ENCODE measurements at regions not wholly inside any gene's neighbourhood (a gene's known extent, or its start where the extent isn't known, plus 50 kb on each side); places are given as distances from the start of the nearest gene placed in this dataset.

- Histone ChIP-seq H3K4me3 (ENCODE audit: low read length) (no peak overlapping the region), H3K4me1 (ENCODE audit: control insufficient read depth in 2 of 2, insufficient read depth in 2 of 2, low read length in 2 of 2) (no peaks in the 10 kb centered on the region), H3K36me3 (ENCODE audit: control insufficient read depth in 2 of 3, insufficient read depth in 3 of 3, low read length in 3 of 3) (no peaks in the 10 kb centered on the region), H3K9me3 (ENCODE audit: control insufficient read depth in 2 of 3, low read length in 3 of 3) (no peaks in the 10 kb centered on the region), H3K27ac (ENCODE audit: low read depth, low read length) (no peak overlapping the region), H3K27me3 (ENCODE audit: control insufficient read depth in 2 of 2, insufficient read depth in 2 of 2, low read length in 2 of 2) (no peaks in the 10 kb centered on the region)
- H3K4me3 Mint-ChIP-seq, result no peak overlapping the region
- peaks cover 0 to 1% (median 0%) of the 10 kb centered on the region in 11 donors for H3K9me3 Mint-ChIP-seq
- ChIA-PET POLR2A (no interaction called here), CTCF (no interaction called here)
- ATAC-seq, result no peak
- H3K36me3 Mint-ChIP-seq, result peaks cover 0 to 1% (median under 1%) of the 10 kb centered on the region in 5 donors
- intact Hi-C loops (cut with micrococcal nuclease), result no loop called here
- H3K27ac Mint-ChIP-seq, result no peak overlapping the region
- DNase-seq, result no peak
- peaks cover 0 to 8% (median 0%) of the 10 kb centered on the region in 7 donors for H3K4me1 Mint-ChIP-seq
- H3K27me3 Mint-ChIP-seq, result peaks cover 0 to 30% (median 0%) of the 10 kb centered on the region in 5 donors
Observed at GRCh38 chr1:24257373-24257772, 61.8 kb upstream of the GRHL3 start.

DNA sequence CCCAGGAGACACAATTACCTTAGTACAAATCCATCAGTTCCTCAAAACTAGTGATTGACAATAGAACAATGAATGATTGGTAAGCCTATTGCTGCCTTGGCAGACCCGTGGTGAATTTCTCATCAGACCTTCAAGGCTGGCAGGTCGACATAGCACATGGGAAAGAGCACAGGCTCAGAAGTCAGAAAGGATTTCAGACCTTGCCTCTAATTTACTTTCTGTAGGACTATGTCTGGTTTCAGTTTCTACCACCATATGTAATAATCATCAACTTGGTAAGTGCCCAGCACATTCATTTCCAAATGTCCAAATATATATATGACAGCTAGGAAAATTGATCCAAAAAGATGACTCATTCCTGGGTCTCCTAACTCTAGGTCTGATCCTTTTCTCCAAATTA is 62.5 kb upstream of the GRHL3 start:
- Mint-ChIP-seq H3K36me3 (no peaks in the 10 kb centered on the region), H3K9me3 (no peaks in the 10 kb centered on the region), H3K27ac (no peak overlapping the region), H3K4me1 (peaks cover 0 to 8% (median 0%) of the 10 kb centered on the region in 7 donors), H3K27me3 (peaks cover 0 to 29% (median 0%) of the 10 kb centered on the region in 5 donors), H3K4me3 (no peak overlapping the region)
- no peaks in the 10 kb centered on the region for H3K36me3 ChIP-seq (ENCODE audit: control insufficient read depth in 2 of 3, insufficient read depth in 3 of 3, low read length in 3 of 3)
- H3K9me3 ChIP-seq (ENCODE audit: control insufficient read depth in 2 of 3, low read length in 3 of 3), result no peaks in the 10 kb centered on the region
- H3K27me3 ChIP-seq (ENCODE audit: control insufficient read depth in 2 of 2, insufficient read depth in 2 of 2, low read length in 2 of 2), result no peaks in the 10 kb centered on the region
- intact Hi-C loops (cut with micrococcal nuclease), result no loop called here
- POLR2A ChIA-PET, result no interaction called here
- CTCF ChIA-PET, result no interaction called here
- no peak overlapping the region for H3K27ac ChIP-seq (ENCODE audit: low read depth, low read length)
- no peak overlapping the region for H3K4me3 ChIP-seq (ENCODE audit: low read length)
- DNase-seq (no peak), ATAC-seq (no peak)
- H3K4me1 ChIP-seq (ENCODE audit: control insufficient read depth in 2 of 2, insufficient read depth in 2 of 2, low read length in 2 of 2), result no peaks in the 10 kb centered on the region

GRCh38 chr1:24255226-24255625 is 63.9 kb upstream of the GRHL3 start:
- no peaks in the 10 kb centered on the region for H3K9me3 ChIP-seq (ENCODE audit: control insufficient read depth in 2 of 3, low read length in 3 of 3)
- intact Hi-C loops (cut with micrococcal nuclease), result no loop called here
- Mint-ChIP-seq H3K4me3 (no peak overlapping the region), H3K4me1 (peaks cover 0 to 6% (median 0%) of the 10 kb centered on the region in 7 donors), H3K36me3 (no peaks in the 10 kb centered on the region), H3K9me3 (no peaks in the 10 kb centered on the region), H3K27me3 (peaks cover 0 to 21% (median 0%) of the 10 kb centered on the region in 5 donors), H3K27ac (no peak overlapping the region)
- ChIA-PET POLR2A (no interaction called here), CTCF (no interaction called here)
- H3K27me3 ChIP-seq (ENCODE audit: control insufficient read depth in 2 of 2, insufficient read depth in 2 of 2, low read length in 2 of 2), result no peaks in the 10 kb centered on the region
- no peaks in the 10 kb centered on the region for H3K4me1 ChIP-seq (ENCODE audit: control insufficient read depth in 2 of 2, insufficient read depth in 2 of 2, low read length in 2 of 2)
- no peak for DNase-seq
- no peak overlapping the region for H3K27ac ChIP-seq (ENCODE audit: low read depth, low read length)
- ATAC-seq, result no peak
- H3K36me3 ChIP-seq (ENCODE audit: control insufficient read depth in 2 of 3, insufficient read depth in 3 of 3, low read length in 3 of 3), result no peaks in the 10 kb centered on the region
- H3K4me3 ChIP-seq (ENCODE audit: low read length), result no peak overlapping the region

GRCh38 chr1:24254783-24255182 is 64.4 kb upstream of the GRHL3 start:
- Mint-ChIP-seq H3K36me3 (no peaks in the 10 kb centered on the region), H3K4me3 (no peak overlapping the region), H3K27me3 (peaks cover 0 to 18% (median 0%) of the 10 kb centered on the region in 5 donors), H3K9me3 (no peaks in the 10 kb centered on the region), H3K27ac (no peak overlapping the region), H3K4me1 (peaks cover 0 to 6% (median 0%) of the 10 kb centered on the region in 7 donors)
- Histone ChIP-seq H3K4me3 (ENCODE audit: low read length) (no peak overlapping the region), H3K36me3 (ENCODE audit: control insufficient read depth in 2 of 3, insufficient read depth in 3 of 3, low read length in 3 of 3) (no peaks in the 10 kb centered on the region), H3K27me3 (ENCODE audit: control insufficient read depth in 2 of 2, insufficient read depth in 2 of 2, low read length in 2 of 2) (no peaks in the 10 kb centered on the region), H3K27ac (ENCODE audit: low read depth, low read length) (no peak overlapping the region), H3K4me1 (ENCODE audit: control insufficient read depth in 2 of 2, insufficient read depth in 2 of 2, low read length in 2 of 2) (no peaks in the 10 kb centered on the region), H3K9me3 (ENCODE audit: control insufficient read depth in 2 of 3, low read length in 3 of 3) (no peaks in the 10 kb centered on the region)
- ChIA-PET POLR2A (no interaction called here), CTCF (interaction anchor here (0.6 kb wide), 1 partner anchor 70 kb away, joined by 3 read pairs; no protein-coding TSS in a partner anchor)
- DNase-seq (no peak), ATAC-seq (no peak)
- intact Hi-C loops (cut with micrococcal nuclease), result no loop called here

DNA sequence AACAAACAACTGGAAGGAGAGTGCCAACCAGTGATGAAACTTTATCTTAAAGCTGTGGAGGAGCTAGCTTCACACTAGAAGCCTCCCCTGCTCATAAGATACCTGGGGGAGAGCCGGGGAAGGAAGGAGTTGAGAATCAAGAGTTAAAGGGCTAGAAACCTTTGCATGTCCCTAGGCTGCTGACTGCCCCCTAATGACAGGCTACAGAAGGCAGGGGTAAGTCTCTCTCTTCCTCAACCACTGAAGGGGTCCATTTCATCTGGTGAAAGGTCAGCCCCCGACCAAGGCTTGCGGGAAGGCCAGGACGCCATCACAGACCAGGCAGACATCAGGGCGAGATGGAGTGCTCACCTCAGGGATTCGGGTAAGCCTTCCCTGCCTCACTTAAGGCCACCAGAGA is 65.6 kb upstream of the GRHL3 start:
- ChIA-PET CTCF (no interaction called here), POLR2A (no interaction called here)
- H3K4me1 ChIP-seq (ENCODE audit: control insufficient read depth in 2 of 2, insufficient read depth in 2 of 2, low read length in 2 of 2), result no peaks in the 10 kb centered on the region
- H3K4me3 ChIP-seq (ENCODE audit: low read length), result no peak overlapping the region
- intact Hi-C loops (cut with micrococcal nuclease), result no loop called here
- Mint-ChIP-seq H3K4me3 (no peak overlapping the region), H3K27ac (no peak overlapping the region), H3K27me3 (peaks cover 0 to 19% (median under 1%) of the 10 kb centered on the region in 5 donors), H3K4me1 (peaks cover 0 to 6% (median 0%) of the 10 kb centered on the region in 7 donors), H3K36me3 (no peaks in the 10 kb centered on the region), H3K9me3 (no peaks in the 10 kb centered on the region)
- no peaks in the 10 kb centered on the region for H3K36me3 ChIP-seq (ENCODE audit: control insufficient read depth in 2 of 3, insufficient read depth in 3 of 3, low read length in 3 of 3)
- H3K9me3 ChIP-seq (ENCODE audit: control insufficient read depth in 2 of 3, low read length in 3 of 3), result no peaks in the 10 kb centered on the region
- no peaks in the 10 kb centered on the region for H3K27me3 ChIP-seq (ENCODE audit: control insufficient read depth in 2 of 2, insufficient read depth in 2 of 2, low read length in 2 of 2)
- DNase-seq, result no peak
- no peak overlapping the region for H3K27ac ChIP-seq (ENCODE audit: low read depth, low read length)
- ATAC-seq, result no peak

DNA sequence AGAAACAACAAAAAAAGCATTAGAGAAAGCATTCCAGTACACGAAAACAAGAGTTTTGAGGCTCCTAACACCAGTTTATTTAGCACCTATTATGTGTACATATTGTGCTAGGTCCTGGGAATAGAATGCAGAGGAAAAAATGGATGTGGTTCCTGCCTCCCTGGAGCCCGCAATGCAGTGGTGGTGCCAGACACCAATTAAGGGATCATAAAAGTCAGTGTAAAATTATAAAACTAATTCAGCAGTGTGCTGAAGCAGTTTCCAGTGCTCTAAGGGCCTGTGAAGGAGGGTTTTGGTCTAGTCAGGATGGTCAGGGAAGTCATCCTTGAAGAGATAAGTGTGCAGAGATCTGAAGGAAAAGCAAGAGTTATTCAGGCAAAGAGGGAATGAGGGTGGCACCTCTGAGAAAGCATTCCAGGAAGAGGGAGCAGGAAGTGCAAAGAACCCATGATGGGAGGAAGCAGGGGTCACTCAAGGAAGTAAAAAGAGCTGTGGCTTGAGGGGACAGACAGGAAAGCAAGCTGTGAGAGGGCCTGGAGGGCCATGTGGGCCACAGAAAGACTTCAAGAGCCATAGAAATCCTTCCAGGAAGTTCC is 65.2 kb upstream of the IFNLR1 start:
- H3K9me3 Mint-ChIP-seq, result no peaks in the 10 kb centered on the region
- no peaks in the 10 kb centered on the region for H3K9me3 ChIP-seq (ENCODE audit: control insufficient read depth in 2 of 3, low read length in 3 of 3)
- DNase-seq (no peak), ATAC-seq (no peak)
- ChIA-PET CTCF (no interaction called here), POLR2A (no interaction called here)
- no peak overlapping the region for H3K4me3 Mint-ChIP-seq
- no peak overlapping the region for H3K4me3 ChIP-seq (ENCODE audit: low read length)
- peaks cover 0 to 12% (median 0%) of the 10 kb centered on the region in 5 donors for H3K27me3 Mint-ChIP-seq
- intact Hi-C loops (cut with micrococcal nuclease), result no loop called here
- H3K4me1 ChIP-seq (ENCODE audit: control insufficient read depth in 2 of 2, insufficient read depth in 2 of 2, low read length in 2 of 2), result no peaks in the 10 kb centered on the region
- H3K4me1 Mint-ChIP-seq, result peaks cover 0 to 6% (median 0%) of the 10 kb centered on the region in 7 donors
- peak overlapping the region in 1 of 9 donors; percentile 5 for H3K27ac Mint-ChIP-seq
- H3K36me3 Mint-ChIP-seq, result no peaks in the 10 kb centered on the region
- no peaks in the 10 kb centered on the region for H3K36me3 ChIP-seq (ENCODE audit: control insufficient read depth in 2 of 3, insufficient read depth in 3 of 3, low read length in 3 of 3)
- H3K27me3 ChIP-seq (ENCODE audit: control insufficient read depth in 2 of 2, insufficient read depth in 2 of 2, low read length in 2 of 2), result no peaks in the 10 kb centered on the region
- H3K27ac ChIP-seq (ENCODE audit: low read depth, low read length), result no peak overlapping the region

GRCh38 chr1:24251501-24251900 is 64.4 kb upstream of the IFNLR1 start:
- no peaks in the 10 kb centered on the region for H3K27me3 ChIP-seq (ENCODE audit: control insufficient read depth in 2 of 2, insufficient read depth in 2 of 2, low read length in 2 of 2)
- no peaks in the 10 kb centered on the region for H3K4me1 ChIP-seq (ENCODE audit: control insufficient read depth in 2 of 2, insufficient read depth in 2 of 2, low read length in 2 of 2)
- CTCF ChIA-PET, result no interaction called here
- H3K4me3 ChIP-seq (ENCODE audit: low read length), result no peak overlapping the region
- Mint-ChIP-seq H3K9me3 (no peaks in the 10 kb centered on the region), H3K27ac (no peak overlapping the region), H3K4me1 (peaks cover 0 to 4% (median 0%) of the 10 kb centered on the region in 7 donors), H3K36me3 (no peaks in the 10 kb centered on the region), H3K4me3 (no peak overlapping the region), H3K27me3 (peaks cover 0 to 6% (median 0%) of the 10 kb centered on the region in 5 donors)
- H3K9me3 ChIP-seq (ENCODE audit: control insufficient read depth in 2 of 3, low read length in 3 of 3), result no peaks in the 10 kb centered on the region
- DNase-seq, result no peak
- no peaks in the 10 kb centered on the region for H3K36me3 ChIP-seq (ENCODE audit: control insufficient read depth in 2 of 3, insufficient read depth in 3 of 3, low read length in 3 of 3)
- ATAC-seq, result no peak
- intact Hi-C loops (cut with micrococcal nuclease), result no loop called here
- no peak overlapping the region for H3K27ac ChIP-seq (ENCODE audit: low read depth, low read length)
- POLR2A ChIA-PET, result no interaction called here

Measured in naive thymus-derived CD4-positive, alpha-beta T cell (primary cell).